NCI-H526 (cell line): ENCODE measurements at regions not wholly inside any gene's neighbourhood (a gene's known extent, or its start where the extent isn't known, plus 50 kb on each side); places are given as distances from the start of the nearest gene placed in this dataset.
A peak's percentile ranks its signal among the peaks of the same experiment; 100 is the strongest.

ENCODE experiments used
- DNase-seq, 2 experiments: peaks; one replicate each; lab custom pipeline; 2025; lab: John Stamatoyannopoulos, UW

DNA sequence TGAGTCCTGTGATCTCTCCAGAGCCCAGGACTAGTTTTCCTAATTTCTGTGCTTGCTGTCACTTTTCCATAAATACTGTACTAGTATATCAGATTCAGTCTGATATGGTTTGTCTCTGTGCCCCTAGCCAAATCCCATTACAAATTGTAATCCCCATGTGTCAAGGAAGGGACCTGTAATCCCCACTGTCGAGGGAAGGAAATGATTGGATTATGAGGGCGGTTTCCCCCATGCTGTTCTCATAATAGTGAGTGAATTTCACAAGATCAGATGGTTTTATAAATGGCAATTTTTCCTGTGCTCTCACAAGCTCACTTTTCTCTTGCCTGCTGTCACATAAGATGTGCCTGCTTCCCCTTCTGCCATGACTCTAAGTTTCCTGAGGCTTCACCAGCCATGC, 54.8 kb upstream of the IFRD1 start:
- DNase-seq, result no peak

DNA sequence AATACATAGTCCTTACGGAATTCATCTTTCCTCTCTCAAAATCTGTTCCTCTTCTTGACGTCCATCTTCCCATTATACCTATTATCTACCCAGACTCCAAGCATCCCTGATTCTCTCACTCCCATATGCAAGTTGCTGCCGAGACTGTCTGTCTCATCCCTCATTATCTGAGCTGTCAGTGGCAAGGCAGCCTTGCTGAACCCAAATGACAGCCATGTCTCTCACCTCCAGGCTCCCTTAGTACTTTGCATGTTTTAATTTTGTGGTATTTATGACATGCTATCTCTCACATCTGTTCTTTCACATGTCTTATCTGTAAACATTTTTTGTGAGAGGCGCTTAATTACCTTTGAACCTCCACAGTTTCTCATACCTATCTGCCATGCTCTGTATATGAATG, 54.4 kb upstream of the IFRD1 start:
- DNase-seq, result peak; percentile 18 to 35

DNA sequence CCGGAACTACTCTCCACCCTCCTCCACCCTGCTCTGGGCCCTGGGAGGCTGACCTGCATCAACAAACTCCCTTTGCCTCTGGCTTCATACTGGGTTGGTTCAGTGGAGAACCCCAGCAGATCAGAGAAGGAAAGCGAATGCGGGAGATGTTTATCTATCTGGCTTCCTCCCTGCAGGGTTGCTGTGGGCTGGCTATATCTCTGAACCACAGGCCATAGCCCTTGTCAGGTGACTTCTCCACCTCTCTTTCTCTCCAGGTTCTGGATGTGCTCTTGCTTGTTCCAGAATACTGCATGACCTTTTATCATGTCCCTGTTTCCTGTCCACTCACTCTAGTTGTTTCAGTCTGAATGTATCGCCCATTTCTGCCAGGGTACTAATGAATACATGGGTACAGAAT, 51.7 kb upstream of the IFRD1 start:
- DNase-seq, result no peak

- no peak for DNase-seq
These were observed 50.8 kb upstream of the IFRD1 start for GRCh38 chr7:112399501-112399900.

GRCh38 chr7:112400141-112400540, 50.1 kb upstream of the IFRD1 start:
- DNase-seq, result no peak
